Activated CD4-positive, alpha-beta T cell treated with anti-CD3 and anti-CD28 coated beads for 24 hours (primary cell): ENCODE measurements at regions not wholly inside any gene's neighbourhood (a gene's known extent, or its start where the extent isn't known, plus 50 kb on each side); places are given as distances from the start of the nearest gene placed in this dataset.
"Not testable (repeated sequence)": the region's sequence is repeated elsewhere in the genome, so short reads cannot be mapped to it uniquely, and the experiment has no call there.

Source experiments
- DNase-seq, 2 donors: peaks; one replicate each; pipeline ENCODE4 v3.0.0-alpha.2; 2020; ENCODE audit warnings: low read depth in 2 of 2

- DNase-seq = no peak
Measured at GRCh38 chr5:103764403-103764802, 201.8 kb upstream of the NUDT12 start.

- DNase-seq = no peak
Measured at GRCh38 chr5:103758996-103759395, 196.4 kb upstream of the NUDT12 start.

- no peak for DNase-seq
Measured at GRCh38 chr5:103755974-103756373, 193.4 kb upstream of the NUDT12 start.

GRCh38 chr5:103745353-103746065, 182.9 kb upstream of the NUDT12 start:
- DNase-seq = no peak

GRCh38 chr5:103744159-103744558, 181.6 kb upstream of the NUDT12 start:
- DNase-seq = no peak

GRCh38 chr5:103743421-103743820, 180.8 kb upstream of the NUDT12 start:
- DNase-seq = no peak

GRCh38 chr5:103741984-103742383, 179.4 kb upstream of the NUDT12 start:
- DNase-seq = no peak

- DNase-seq = not testable (repeated sequence)
Measured at GRCh38 chr5:103736343-103736742, 173.8 kb upstream of the NUDT12 start.

GRCh38 chr5:103724271-103724670, 161.7 kb upstream of the NUDT12 start:
- DNase-seq = no peak

GRCh38 chr5:103721183-103721582, 158.6 kb upstream of the NUDT12 start:
- no peak for DNase-seq

GRCh38 chr5:103718108-103718507, 155.5 kb upstream of the NUDT12 start:
- no peak for DNase-seq

GRCh38 chr5:103708601-103709000, 146.0 kb upstream of the NUDT12 start:
- no peak for DNase-seq

GRCh38 chr5:103706939-103707682, 144.5 kb upstream of the NUDT12 start:
- DNase-seq = no peak

- no peak for DNase-seq
Measured at GRCh38 chr5:103703617-103704016, 141.0 kb upstream of the NUDT12 start.

GRCh38 chr5:103693517-103693916, 130.9 kb upstream of the NUDT12 start:
- no peak for DNase-seq

- DNase-seq = no peak
Measured at GRCh38 chr5:103690676-103691075, 128.1 kb upstream of the NUDT12 start.

GRCh38 chr5:103679873-103680272, 117.3 kb upstream of the NUDT12 start:
- DNase-seq = no peak

GRCh38 chr5:103676198-103676597, 113.6 kb upstream of the NUDT12 start:
- not testable (repeated sequence) for DNase-seq

- DNase-seq = no peak
Measured at GRCh38 chr5:103674739-103675138, 112.2 kb upstream of the NUDT12 start.

GRCh38 chr5:103674251-103674650, 111.7 kb upstream of the NUDT12 start:
- DNase-seq = no peak

GRCh38 chr5:103669615-103670014, 107.0 kb upstream of the NUDT12 start:
- no peak for DNase-seq

- no peak for DNase-seq
Measured at GRCh38 chr5:103668281-103668680, 105.7 kb upstream of the NUDT12 start.

GRCh38 chr5:103667068-103667467, 104.5 kb upstream of the NUDT12 start:
- DNase-seq = no peak
